DND-41 (cell line): ENCODE measurements at regions not wholly inside any gene's neighbourhood (a gene's known extent, or its start where the extent isn't known, plus 50 kb on each side); places are given as distances from the start of the nearest gene placed in this dataset.

Source experiments
- ATAC-seq: fragments of 200-7000 bp; cut with Tn5 transposase; 3 replicates; pipeline ENCODE4 v1.9.1; 2021; ENCODE audit warnings: low read depth; ENCODE audit not compliant: insufficient read depth
- DNase-seq: peaks from one replicate; pipeline ENCODE4 v3.0.0-alpha.2; 2020
- H2AFZ ChIP-seq: 2 replicates; pipeline ENCODE4 v1.6.0; 2012; ENCODE audit warnings: low read depth, low read length
- H3K27ac ChIP-seq: 2 replicates; pipeline ENCODE4 v1.5.1; 2012; ENCODE audit warnings: low read length, inconsistent platforms
- H3K27me3 ChIP-seq: fragments of 200-600 bp; sonication (generic); 2 replicates; pipeline ENCODE4 v1.6.0; 2012; ENCODE audit warnings: low read length, mild to moderate bottlenecking, inconsistent platforms; ENCODE audit not compliant: insufficient read depth, poor library complexity
- H3K36me3 ChIP-seq: 2 replicates; pipeline ENCODE4 v1.5.1; 2012; ENCODE audit warnings: low read length, inconsistent platforms; ENCODE audit not compliant: insufficient read depth
- H3K4me1 ChIP-seq: 2 replicates; pipeline ENCODE4 v1.5.1; 2012; ENCODE audit warnings: mild to moderate bottlenecking, low read length; ENCODE audit not compliant: insufficient read depth
- H3K4me2 ChIP-seq: 2 replicates; pipeline ENCODE4 v1.6.0; 2012; ENCODE audit warnings: mild to moderate bottlenecking, moderate library complexity, low read length, inconsistent platforms; ENCODE audit not compliant: insufficient read depth
- H3K4me3 ChIP-seq, 2 experiments: fragments of 200-600 bp in 1 of 2; shearing (Covaris generic) in 1 of 2; 2 replicates each; pipeline ENCODE4 v1.5.1; 2012 to 2016; ENCODE audit warnings: inconsistent platforms in 2 of 2, low read length in 2 of 2, mild to moderate bottlenecking in 2 of 2, low read depth in 1 of 2, moderate library complexity in 1 of 2
- H3K79me2 ChIP-seq: 2 replicates; pipeline ENCODE4 v1.6.0; 2012; ENCODE audit warnings: low read length, inconsistent platforms; ENCODE audit not compliant: insufficient read depth
- H3K9ac ChIP-seq: 2 replicates; pipeline ENCODE4 v1.6.0; 2012; ENCODE audit warnings: low read depth, mild to moderate bottlenecking, inconsistent platforms, low read length, moderate library complexity
- H3K9me3 ChIP-seq: 2 replicates; pipeline ENCODE4 v1.5.1; 2012; ENCODE audit warnings: low read length, moderate library complexity, mild to moderate bottlenecking, inconsistent platforms; ENCODE audit not compliant: insufficient read depth, severe bottlenecking
- H4K20me1 ChIP-seq: 2 replicates; pipeline ENCODE4 v1.6.0; 2012; ENCODE audit warnings: low read length; ENCODE audit not compliant: insufficient read depth
- CTCF ChIP-seq: IDR thresholded peaks from 2 replicates; pipeline ENCODE4 v1.5.1; 2012; ENCODE audit warnings: borderline replicate concordance, low read length, moderate library complexity, mild to moderate bottlenecking; ENCODE audit not compliant: poor library complexity, severe bottlenecking; ENCODE audit errors: extremely low read depth
- EZH2 ChIP-seq: IDR thresholded peaks from 3 replicates; pipeline ENCODE4 v1.6.1; 2012; ENCODE audit warnings: borderline replicate concordance, low read depth, mild to moderate bottlenecking, moderate library complexity, low read length, inconsistent platforms; ENCODE audit not compliant: severe bottlenecking

DNA sequence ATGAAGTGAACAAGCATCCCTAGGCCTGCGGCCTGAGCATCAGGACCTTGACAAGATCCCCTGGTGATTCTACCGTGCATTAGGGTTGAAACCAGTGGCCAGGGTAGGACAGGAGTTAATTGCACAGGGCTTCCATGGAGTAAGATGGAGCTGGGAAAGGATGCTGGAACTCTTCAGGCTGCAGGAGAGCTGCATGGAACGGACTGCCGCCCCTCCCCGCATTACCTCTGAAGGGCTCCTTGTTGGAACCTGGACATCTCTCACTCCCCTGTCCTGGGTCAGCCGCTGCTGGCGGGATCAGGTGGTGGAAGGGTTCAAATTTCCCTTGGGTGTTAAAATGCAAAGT lies 156.6 kb upstream of the ID2 start:
- Histone ChIP-seq H3K4me3 (no peak overlapping the region), H3K27ac (peak overlapping the region; percentile 53; the same call in 1 of the 2 replicates)

DNA sequence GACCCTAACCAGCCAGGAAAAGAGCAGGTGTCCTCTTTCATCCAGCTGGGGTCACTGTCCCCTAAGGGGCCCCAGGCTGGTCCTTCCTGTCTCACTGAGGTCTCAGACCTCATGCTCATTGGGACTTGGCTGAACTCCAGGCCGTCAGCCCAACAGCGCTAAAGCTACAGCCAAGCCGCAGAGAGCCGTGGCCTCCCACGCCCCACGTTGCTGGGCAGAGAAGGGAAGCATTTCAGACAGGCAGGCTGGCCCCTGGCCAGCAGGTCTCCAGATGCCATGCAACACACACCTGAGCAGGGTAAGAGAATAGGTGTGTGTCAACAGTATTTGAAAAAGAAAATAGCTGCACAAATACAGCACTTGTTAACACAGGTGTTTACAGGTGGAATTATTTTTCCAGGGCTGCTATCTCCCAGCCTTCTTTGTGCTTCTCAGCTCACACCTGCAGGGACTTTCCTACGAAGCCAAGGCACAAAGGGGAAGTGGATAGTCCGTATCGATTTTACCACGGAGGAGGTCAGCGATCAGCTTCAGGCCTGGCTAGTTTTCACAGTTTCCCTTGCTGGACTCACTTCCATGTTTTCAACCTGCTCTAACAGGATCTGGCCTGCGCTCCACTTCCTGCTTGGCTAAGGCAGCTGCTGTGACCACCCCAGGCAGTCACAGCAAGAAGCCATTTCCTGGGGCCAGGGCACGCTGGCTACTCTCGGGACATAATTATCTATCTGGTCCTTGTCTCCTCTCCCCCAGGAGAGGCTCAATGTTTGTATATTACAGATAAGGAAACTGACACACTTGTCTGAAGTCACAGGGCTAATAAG lies 156.1 kb upstream of the ID2 start:
- Histone ChIP-seq H3K4me3 (no peak overlapping the region), H3K36me3 (no peaks in the 10 kb centered on the region), H3K27me3 (no peaks in the 10 kb centered on the region), H3K79me2 (no peaks in the 10 kb centered on the region), H3K9me3 (peaks cover 7% of the 10 kb centered on the region), H4K20me1 (no peaks in the 10 kb centered on the region), H3K9ac (no peak overlapping the region), H2AFZ (no peak overlapping the region), H3K4me2 (no peak overlapping the region), H3K27ac (peak overlapping the region; percentile 53), H3K4me1 (peaks cover 60% of the 10 kb centered on the region)
- TF ChIP-seq CTCF (no peak), EZH2 (no peak)
- DNase-seq (no peak), ATAC-seq (no peak)

More for the DNA sequence above, 156.6 kb upstream of the ID2 start:
- peaks cover 2% of the 10 kb centered on the region for H3K9me3 ChIP-seq
- no peaks in the 10 kb centered on the region for H3K79me2 ChIP-seq
- H3K9ac ChIP-seq: no peak overlapping the region
- no peak for ATAC-seq
- TF ChIP-seq CTCF (no peak), EZH2 (no peak)
- DNase-seq: no peak
- H4K20me1 ChIP-seq: no peaks in the 10 kb centered on the region
- no peak overlapping the region for H2AFZ ChIP-seq
- H3K27me3 ChIP-seq: no peaks in the 10 kb centered on the region
- peaks cover 66% of the 10 kb centered on the region for H3K4me1 ChIP-seq
- H3K4me2 ChIP-seq: no peak overlapping the region
- no peaks in the 10 kb centered on the region for H3K36me3 ChIP-seq

DNA sequence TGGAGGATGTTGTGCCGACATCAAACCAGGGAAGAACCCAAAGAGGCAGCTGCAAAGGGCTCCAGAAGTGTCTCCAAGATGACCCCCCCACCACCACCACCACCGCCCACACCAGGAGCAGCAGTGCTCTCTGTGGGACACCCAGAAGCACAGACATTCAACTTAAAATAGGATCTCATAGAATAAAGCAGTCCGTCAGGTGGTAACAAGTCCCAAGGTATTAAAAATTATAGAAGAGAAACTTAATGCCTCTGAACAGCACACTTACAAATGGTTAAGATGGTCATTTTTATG lies 155.5 kb upstream of the ID2 start:
- Histone ChIP-seq H3K27ac (no peak overlapping the region), H3K4me2 (no peak overlapping the region), H3K36me3 (no peaks in the 10 kb centered on the region), H2AFZ (no peak overlapping the region), H3K4me3 (no peak overlapping the region), H3K79me2 (no peaks in the 10 kb centered on the region), H3K9me3 (peaks cover 12% of the 10 kb centered on the region), H3K9ac (no peak overlapping the region), H4K20me1 (no peaks in the 10 kb centered on the region), H3K4me1 (peaks cover 54% of the 10 kb centered on the region), H3K27me3 (no peaks in the 10 kb centered on the region)
- ATAC-seq (no peak), DNase-seq (no peak)
- TF ChIP-seq CTCF (no peak), EZH2 (no peak)

DNA sequence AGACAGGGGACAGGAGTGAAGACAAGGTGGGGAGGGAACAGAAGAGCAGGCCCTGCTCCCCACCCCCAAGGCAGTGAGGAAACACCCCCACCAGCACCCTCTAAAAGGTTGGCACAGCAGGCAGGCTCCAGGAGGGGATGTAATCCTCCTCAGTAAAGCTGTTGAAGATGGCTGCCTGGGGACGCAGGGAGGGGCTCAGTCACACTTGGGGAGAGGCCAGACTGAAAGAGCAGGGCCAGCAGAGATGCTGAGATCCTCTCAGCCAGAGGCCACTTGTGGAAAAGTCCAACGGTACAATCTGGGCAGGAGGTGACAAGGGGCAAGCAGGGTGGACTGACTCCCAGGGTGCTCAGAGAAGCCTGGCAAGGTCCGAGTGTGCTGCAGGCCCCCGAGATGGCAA lies 154.8 kb upstream of the ID2 start:
- H3K4me2 ChIP-seq: no peak overlapping the region
- H3K4me3 ChIP-seq: no peak overlapping the region

More for the DNA sequence above, 154.8 kb upstream of the ID2 start:
- no peaks in the 10 kb centered on the region for H3K36me3 ChIP-seq
- no peak overlapping the region for H2AFZ ChIP-seq
- TF ChIP-seq CTCF (no peak), EZH2 (no peak)
- DNase-seq (no peak), ATAC-seq (no peak)
- no peak overlapping the region for H3K9ac ChIP-seq
- no peaks in the 10 kb centered on the region for H3K27me3 ChIP-seq
- H3K27ac ChIP-seq: peak overlapping the region; percentile 50; the same call in 1 of the 2 replicates
- no peaks in the 10 kb centered on the region for H3K79me2 ChIP-seq
- H3K9me3 ChIP-seq: peaks cover 19% of the 10 kb centered on the region
- peaks cover 48% of the 10 kb centered on the region for H3K4me1 ChIP-seq
- H4K20me1 ChIP-seq: no peaks in the 10 kb centered on the region
